SK-MEL-5 (cell line): ENCODE measurements at regions not wholly inside any gene's neighbourhood (a gene's known extent, or its start where the extent isn't known, plus 50 kb on each side); places are given as distances from the start of the nearest gene placed in this dataset.

Source experiments
- DNase-seq: peaks from one replicate; pipeline ENCODE4 v3.0.0-alpha.2; 2016; ENCODE audit warnings: low read depth, low spot score
- in situ Hi-C: cut with HindIII; loops from 2 replicates; pipeline ENCODE4 v1.10.0; 2016; ENCODE audit warnings: low sequenced_read_pairs, high pct_unique_total_duplicates, low pct_unique_long_range_greater_than_20kb

GRCh38 chr7:148950806-148951205, 66.7 kb upstream of the EZH2 start:
- no peak for DNase-seq
- in situ Hi-C loops: no loop called here

GRCh38 chr7:148944935-148945934, 61.1 kb upstream of the EZH2 start:
- no peak for DNase-seq
- in situ Hi-C loops: no loop called here

GRCh38 chr7:148941598-148942275, 57.6 kb upstream of the EZH2 start:
- DNase-seq: peak; percentile 95
- in situ Hi-C loops: no loop called here

DNA sequence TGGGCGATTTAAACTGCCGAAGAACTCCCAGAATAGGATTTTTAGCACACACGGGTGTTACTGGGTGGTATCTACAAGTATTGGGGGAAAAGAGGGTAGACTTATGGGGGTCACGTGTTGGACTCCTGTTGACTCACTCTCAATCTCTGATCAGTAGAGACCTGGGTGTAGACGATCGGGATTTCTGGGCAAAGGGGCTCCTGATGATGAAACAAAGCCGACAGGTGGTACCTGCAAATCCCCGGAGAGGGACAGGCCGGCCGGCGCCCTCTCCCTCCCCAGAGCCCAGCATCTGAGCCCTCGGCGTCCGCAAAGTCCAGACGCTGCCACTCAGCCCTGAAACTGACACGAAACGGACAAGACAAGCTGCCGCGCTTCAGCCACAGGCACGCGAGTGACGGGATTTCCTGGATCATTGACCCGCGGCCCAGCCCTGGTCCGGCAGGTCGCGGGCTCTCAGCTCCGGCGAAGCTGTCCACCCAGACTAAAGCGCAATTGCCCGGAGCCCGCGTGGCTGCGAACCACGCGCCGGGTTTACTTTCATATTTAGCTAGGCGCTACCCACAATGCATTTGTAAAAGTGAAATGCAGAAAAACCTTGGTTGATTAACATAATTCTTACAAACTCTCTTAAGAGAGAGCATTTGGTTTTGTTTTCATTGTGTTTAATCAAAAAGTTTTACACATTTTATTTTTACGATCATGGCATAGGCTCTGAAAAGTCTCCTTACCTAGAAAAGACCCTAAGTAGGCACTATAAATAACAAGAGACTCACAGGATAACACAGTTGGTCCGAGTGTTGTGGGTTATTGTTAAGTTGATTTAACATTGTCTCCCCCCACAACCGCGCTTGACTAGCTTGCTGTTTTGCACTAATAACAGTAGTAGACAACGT, 56.9 kb upstream of the EZH2 start:
- in situ Hi-C loops: no loop called here

DNA sequence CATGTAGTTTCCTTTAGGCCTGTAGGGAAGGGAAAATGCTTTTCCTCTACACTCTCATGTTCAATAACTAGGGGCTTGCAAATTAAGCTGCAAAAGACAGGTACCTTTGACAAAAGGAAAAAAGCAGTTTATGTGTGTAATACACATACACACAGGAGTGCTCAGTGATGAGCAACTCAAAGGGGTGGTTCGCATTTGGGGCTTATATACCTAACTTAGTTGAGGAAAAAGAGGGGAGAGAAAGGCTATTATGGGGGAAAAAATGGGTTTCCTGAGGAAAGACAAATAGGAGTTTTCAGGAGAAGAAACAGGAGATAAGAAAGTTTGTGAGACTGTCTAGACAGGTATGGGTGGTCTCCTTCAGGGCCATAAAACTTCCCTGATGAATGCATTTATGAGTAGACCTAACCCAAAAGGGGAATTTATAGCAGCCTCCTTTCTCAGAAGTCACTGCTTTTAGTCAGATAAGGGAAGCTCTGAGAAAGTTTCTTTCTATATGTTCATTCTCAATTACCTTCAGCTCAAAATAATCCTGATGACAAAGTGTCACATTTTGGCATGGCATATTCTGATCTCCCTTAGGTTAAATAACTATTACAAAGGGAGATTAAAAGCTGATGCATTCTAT, 55.2 kb upstream of the EZH2 start:
- no peak for DNase-seq
- in situ Hi-C loops: no loop called here

More for the DNA sequence above, 56.9 kb upstream of the EZH2 start:
- DNase-seq: peak; percentile 94

DNA sequence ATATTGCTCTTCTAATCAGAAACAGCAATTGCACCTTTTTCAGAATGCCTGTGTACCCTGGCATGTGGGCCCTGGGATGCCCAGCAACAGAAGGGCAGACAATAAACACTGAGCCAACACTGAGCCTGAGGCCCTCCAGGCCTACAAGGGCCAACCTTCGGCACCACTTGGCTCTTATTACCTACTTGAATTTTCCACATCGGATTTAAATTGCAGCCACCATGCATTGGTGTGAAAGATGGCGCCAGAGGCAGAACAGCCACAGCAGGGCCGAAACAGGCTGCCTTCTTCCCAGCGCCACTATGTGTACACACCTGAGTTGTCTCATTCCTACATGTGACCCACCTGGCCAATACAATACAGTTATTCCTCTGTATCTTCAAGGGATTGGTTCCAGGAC, 51.4 kb upstream of the EZH2 start:
- DNase-seq: no peak
- in situ Hi-C loops: no loop called here
